DMS 273 (cell line): ENCODE measurements at regions not wholly inside any gene's neighbourhood (a gene's known extent, or its start where the extent isn't known, plus 50 kb on each side); places are given as distances from the start of the nearest gene placed in this dataset.
"Not testable (repeated sequence)": the region's sequence is repeated elsewhere in the genome, so short reads cannot be mapped to it uniquely, and the experiment has no call there.

ENCODE experiments used
- DNase-seq: peaks from one replicate; lab custom pipeline; 2025; ENCODE audit not compliant: unreplicated experiment; lab: John Stamatoyannopoulos, UW

DNA sequence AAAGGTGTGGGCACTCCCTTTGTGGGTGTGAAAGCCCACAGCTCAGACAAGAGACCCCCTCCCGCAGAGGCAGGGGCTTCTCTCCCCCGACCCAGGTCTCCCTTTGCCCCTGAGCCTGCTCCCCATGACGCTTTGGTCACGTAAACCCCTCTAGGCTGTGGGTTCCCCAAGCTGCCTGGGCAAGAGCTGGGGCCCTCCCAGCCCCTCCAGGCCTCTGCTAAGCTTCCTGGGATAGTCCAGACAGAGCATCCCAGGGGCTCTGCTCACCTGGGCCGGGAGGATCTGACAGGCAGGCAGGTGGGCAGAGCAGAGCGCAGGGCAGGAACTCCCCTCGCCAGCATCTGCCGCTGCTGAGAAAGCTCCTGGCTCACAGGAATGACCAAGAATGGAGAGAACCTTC, 177.3 kb downstream of the BANP start:
- DNase-seq: no peak

DNA sequence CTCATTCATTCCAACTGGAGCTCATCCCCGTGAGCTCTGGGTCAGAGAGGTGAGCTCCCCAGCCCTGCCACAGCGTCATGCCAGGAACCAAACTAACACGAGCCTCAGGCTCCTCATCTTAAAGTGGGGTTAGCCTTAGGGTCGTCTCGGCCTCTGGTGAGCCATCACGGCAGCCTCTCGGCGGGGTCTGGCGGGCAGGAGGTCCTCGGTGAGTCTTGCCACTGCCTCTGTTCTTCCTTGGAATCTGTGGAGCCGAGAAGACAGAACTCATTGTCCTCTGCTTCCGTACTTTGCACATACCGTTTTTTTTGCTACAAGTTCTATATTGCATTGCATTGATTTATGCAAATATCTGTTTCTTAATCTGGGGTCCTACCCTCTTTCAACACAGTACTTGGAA, 177.9 kb downstream of the BANP start:
- not testable (repeated sequence) for DNase-seq

DNA sequence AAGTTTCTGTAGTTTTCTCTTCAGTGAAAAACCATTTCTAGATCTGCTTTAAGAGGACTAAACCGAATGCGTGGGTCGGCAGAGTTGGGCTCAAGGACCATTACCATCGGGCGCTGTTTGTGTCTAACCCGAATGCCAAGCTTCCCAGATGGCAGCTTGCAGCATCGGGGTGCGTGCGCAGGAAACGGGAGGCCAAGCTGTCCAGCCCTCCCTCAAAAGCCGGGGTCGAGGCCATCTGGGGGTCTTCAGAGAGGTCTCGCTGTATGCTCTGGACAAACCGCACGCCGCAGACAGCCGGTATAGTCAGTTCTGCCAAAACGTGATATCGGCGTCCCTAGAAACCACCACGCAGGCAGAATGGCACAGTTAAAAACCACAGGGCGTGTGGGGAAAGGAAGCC, 178.8 kb downstream of the BANP start:
- DNase-seq: no peak

DNA sequence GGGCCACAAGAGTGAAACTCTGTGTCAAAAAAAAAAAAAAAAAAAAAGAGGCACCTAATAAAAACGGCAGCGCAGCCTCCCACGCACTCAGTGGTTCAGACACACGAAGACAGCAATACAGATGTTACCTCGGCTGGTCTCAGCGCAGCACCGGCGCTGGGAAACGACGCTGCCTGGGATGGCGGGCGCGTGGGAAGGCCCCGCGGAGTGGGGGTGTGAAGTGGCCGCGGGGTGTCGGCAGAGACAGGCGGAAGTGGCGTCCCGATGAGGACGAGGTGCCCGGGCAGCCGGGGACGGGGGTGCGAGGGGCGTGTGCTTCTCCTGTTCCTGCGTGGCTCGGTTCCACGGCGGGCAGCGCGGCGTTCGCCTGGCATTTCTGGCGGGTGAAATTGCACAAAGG, 179.4 kb downstream of the BANP start:
- no peak for DNase-seq

DNA sequence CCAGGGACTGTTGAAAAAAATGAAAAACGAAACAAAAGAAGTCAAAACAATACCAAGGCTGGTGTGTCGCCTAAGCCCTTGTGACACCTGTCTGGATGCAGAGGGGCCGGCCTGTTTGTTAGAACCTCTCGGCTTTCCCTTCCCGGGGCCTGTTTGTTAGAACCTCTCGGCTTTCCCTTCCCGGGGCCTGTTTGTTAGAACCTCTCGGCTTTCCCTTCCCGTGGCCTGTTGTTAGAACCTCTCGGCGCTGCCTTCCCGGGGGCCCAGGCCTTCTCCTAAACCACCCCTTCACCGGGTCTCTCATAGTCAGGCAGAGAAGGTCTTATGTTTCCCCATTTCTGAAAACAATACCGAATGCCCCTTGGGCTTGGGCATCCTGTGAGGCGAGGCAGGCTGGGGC, 180.0 kb downstream of the BANP start:
- no peak for DNase-seq

DNA sequence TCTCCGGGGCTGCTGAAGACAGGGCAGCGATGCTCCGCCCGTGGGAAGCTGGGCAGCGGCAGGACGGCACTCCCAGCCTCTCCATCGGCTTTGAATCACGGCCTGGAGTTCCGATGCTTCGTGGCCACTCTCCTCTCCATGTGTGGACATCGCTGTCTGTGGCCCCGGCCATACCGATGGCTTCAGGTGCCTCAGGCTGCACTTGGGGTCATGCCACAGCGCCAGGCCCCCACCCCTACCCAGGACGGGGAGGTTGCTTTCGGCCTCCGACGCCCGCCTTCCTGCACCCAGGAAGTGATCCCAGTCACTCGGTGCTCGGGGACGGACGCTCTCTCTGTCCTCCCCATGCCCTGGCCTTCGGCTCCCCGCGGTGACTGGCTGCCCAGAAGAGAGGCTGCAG, 180.7 kb downstream of the BANP start:
- DNase-seq: no peak

DNA sequence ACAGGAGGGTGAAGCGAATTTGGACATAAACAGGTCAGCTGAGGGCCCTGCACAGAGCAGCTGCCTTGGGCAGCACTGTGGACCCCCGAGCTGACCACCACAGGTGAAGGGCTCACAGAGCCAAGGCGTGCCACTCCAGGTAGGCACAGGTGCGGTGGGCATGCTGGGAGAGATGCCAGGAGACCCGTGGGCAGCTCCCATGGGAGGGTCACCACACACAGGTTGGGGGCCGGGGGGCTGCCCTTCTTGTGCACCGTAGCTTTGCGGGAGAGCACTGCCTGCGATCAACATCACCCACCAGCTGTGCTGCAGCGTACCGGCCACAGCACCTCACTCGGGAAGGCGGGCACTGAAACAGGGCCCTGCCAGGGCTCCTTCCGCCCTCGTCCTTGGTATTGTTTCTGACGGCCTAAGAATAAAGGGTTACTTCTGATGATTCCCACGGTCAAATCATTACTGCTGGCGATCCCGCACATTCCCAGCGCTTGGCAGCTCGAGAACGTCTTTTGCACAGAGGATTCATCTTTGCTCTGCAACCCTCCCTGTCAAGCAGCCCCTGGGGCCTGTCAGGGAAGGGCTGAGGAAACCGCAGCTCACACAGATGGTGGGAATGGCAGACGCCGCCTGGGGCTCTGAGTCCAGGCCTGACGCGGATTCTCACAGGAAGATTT, 181.7 kb downstream of the BANP start:
- DNase-seq: no peak

DNA sequence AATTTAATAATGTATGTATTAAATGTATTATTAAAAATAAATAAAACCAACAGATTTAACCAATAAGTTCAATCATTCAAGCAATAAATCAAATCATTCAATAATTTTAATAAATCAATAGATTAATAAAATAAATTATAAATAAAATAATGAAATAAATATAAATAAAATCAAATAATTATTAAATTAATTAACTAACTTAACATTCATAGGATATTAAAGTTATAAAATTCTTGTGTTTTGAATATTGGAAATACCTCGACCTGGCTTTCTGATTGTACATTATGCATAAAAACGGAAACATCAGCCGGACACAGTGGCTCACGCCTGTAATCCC, 182.2 kb downstream of the BANP start:
- DNase-seq: no peak

DNA sequence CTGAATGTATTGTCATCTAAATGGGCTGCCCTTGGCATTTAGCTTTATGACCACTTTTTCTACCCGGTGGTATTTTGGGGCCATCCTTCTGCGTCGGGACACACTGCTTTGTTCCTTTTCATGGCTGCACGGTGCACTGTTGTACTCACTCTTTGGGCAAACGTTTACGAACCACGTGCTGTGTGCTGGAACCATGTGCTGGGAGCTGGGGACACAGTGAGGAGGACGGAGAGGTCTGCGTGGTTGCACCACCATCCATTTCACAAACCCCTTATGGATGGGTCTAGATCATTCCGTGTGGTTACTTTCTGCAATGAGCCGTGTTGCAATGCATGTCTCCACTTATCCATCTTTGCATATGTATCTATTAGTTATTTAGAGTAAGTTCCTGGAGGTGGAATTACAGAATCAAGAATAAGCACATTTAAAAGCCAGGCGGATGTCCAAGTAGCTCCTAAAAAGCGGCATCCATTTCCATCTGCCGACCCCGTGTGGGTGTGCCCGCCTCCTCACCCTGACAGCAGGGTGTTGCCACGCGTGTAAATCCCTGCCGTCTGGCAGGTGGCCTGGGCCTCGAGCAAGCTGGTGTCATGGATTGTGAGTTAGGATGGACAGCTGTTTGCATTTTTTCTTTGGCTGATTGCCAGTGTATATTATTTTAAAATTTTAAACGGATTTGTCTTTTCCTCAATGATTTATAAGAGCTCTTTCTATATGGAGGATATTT, 183.1 kb downstream of the BANP start:
- DNase-seq: peak; percentile 85

DNA sequence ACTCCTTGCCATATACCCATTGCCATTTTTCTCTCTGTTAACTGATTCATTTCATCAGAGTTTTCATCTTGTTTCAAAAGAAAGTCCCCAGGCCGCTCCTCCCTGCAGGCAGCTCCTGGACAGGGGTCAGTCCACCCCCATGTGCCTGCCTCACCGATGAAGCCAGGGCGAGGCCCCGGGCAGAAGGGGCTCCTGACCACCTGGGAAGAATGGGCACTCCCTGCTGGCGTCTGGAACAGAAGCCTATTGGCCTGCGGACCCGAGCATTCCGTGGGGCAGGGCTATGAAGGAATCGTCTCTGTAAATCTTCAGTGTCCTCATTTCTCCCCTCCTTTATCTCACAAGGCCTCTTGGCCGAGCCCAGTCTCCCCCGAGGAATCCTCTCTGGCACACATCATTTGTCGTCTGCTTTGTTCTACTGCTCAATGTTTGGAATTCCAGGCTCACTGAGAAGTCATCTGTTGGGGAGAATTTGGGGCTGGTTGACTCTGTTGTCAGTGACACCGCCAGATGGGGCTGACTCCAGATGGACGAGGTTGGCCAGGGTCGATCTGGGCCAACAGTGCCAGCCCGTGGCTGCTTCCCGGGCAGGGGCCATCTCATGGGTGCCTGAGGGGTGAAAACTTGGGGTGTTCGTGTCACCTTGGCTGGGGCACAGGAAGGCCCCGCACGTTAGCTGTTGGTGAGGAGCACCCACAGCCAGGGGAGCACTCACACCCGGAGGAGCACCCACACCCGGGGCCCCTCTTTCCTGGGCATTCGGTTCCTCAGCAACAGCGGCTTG, 183.9 kb downstream of the BANP start:
- DNase-seq: peak; percentile 87

DNA sequence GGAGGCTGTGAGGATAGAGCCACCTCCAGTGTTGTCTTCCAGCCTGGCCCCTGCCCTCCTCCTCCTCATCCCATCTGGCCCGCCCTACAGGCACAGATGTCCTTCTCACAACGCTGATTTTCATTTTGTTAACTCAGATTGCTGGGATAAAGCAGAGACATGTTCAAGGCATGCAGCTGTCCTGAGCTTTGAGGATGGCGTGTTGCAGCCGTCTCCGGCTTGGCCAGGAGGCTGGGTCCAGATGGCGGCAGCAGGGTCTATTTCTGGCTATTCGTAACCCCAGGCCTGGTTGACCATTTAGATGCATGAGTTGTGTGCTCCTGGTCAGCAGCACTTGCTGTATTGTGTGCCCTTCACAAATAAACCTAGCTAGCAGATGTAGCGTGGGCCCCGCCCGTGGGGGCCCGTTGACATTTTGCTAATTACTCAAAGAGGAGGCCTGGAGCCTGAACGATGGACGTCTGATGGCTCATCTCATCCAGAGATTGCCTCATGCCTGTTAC, 185.0 kb downstream of the BANP start:
- DNase-seq: peak; percentile 95

DNA sequence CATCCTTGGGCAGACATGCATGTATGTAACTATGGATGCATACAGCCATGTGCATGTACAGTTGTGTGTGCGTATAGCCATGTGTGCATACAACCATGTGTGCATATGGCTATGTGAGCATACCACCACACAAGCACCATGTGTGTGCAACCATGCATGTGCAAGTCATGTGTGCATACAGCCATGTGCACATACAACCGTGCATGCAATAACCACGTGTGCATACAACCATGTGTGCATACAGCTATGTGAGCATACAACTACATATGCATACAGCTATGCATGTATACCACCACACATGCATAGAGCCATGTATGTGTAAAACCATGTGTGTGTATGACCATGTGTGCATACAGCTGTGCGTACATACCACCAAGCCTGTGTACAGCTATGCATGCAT, 185.7 kb downstream of the BANP start:
- not testable (repeated sequence) for DNase-seq

DNA sequence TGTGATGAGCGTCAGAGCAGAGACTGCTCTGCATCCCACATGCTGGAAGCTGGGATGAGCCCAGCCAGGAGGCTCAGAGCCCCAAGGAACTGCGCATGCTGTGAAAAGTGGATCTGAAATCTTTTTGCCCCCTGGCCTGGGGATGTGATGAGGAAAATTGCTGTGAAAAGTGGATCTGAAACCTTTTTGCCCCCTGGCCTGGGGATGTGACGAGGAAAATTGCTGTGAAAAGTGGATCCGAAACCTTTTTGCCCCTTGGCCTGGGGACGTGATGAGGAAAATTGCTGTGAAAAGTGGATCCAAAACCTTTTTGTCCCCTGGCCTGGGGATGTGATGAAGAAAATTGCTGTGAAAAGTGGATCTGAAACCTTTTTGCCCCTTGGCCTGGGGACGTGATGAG, 187.9 kb downstream of the BANP start:
- not testable (repeated sequence) for DNase-seq

DNA sequence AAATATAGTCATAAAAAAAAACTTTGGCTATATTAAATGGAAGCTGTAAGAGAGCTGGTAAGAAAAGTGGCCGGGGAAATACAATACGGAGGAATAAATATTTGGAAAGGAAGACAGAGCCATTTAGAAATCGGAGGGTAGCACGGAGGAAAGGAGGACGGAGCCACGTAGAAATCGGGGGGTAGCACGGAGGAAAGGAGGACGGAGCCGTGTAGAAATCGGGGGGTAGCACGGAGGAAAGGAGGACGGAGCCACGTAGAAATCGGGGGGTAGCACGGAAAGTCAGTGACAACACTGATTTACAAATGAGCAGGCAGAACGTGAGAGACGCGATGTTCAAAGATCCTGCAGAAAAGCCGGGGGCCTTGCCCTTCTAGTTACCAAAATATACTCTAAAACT, 189.0 kb downstream of the BANP start:
- DNase-seq: not testable (repeated sequence)

DNA sequence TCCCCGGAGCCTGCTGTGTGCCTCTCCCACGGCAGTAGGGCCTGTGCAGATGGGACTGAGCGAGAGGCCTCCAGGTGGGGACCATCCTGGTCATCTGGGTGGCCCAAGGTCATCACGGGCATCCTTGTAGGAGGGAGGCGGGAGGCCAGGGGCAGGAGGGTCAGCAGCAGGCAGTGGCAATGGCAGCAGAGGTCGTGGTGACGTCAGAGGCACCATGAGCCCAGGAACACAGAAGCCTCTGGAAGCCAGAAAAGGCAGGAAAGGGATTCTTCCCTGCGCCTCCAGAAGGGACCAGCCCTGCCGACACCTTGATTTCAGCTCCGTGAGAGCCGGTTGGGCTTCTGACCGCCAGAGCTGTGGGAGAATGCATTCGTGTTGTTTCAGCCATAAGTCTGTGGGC, 190.3 kb downstream of the BANP start:
- DNase-seq: no peak

DNA sequence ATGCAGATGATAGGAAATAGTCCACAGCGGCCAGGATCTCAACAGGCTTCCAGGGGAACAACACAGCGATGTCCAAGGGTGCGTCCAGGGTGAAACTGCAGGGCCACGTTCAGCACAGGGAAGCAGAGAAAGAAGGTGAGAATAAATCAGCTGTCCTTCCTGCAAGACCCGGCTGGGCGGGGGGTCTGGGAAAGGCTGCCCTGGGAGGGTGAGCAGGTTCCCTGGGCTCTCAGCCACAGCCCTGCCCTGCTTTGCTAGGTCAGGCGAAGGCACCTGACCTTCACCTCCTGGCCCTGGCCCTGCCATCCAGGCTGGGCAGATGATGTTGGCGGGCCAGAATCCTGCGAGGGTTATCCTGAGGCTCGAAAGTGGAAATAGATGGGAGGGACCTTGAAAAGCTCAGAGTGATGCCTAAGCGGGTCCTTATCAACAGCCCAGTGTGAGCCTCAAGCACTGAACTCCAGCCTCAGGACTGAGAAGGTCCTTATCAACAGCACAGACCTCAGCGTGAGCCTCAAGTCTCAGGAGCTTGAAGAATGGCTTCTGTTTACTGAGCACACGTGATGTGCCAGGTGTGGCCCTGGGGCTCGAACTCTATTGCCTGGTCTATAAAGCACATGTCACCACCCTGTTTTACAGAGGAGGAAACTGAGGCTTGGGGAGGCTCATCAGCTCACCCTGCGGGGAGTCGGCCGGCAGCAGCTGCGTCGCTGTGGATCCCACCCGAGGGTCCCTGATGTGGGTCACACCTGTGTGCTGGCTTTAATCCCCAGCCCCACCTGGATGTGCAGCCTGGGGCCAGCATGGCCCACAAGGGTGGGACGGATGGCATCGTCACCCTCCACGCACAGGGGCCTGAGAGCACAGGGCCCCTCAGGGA, 191.1 kb downstream of the BANP start:
- DNase-seq: not testable (repeated sequence)

DNA sequence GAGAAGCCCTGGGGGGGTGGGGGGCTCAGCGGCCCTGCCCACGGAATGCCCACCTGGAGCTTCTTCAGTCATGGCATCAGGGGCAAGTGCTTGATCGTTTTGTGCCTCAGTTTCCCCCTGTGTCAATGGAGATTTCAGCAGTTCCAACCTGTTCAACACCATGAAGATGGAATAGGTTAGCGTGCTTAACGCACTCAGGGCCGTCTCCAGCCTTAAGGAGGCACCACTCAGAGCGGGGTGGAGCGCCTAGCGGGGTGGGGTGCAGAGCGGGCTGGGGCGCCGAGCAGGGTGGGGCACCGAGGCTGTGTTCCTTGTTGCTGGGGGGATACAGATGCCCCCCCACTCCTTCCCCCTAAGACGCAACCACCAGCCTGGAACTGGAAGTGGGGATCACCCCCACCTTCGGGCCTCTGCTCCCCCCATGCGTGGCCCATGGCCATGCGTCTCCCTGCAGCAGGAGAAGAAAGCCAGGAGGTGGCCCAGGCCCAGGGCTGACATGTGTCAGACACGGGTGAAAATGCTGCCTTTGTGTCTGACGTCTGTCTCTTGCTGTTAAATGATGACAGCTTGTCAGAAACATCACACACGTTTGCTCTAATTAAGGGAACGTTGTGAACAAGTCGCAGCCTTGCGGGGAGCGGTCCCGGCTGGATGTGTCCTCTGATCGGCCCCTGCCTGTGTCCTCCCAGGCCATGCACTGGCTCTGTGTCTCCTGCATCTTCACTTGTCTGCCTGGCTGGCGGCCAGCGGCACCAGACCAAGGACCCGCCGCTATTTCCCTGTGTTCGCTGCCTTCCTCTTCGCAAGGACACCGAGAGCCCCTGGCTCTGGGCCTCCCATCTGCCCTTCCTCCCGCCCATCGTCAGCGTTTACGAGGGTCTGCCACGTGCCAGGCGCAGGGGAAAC, 192.1 kb downstream of the BANP start:
- DNase-seq: not testable (repeated sequence)

DNA sequence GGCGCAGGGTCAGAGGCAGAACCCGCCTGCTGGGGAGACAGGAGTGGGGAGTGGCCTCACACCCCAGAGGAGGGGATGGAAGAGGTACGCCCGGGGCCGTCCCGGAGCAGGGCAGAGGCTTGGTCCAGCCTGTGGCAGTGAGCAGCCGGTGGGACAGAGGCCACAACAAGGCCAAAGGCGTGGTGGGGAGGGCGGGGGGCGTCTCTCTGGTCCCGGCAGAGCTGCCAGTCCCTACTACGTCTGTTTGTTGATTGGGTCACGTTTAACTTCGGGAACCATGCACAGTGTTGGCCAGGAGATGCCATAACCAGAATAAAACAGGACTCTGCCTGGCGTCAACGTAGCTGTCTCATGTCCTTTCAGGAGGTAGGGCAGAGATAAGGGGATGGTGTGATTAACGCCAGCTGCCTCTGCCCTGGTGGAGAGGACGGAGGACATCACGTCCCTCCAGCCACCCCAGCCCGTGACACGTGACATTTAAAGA, 192.8 kb downstream of the BANP start:
- no peak for DNase-seq

DNA sequence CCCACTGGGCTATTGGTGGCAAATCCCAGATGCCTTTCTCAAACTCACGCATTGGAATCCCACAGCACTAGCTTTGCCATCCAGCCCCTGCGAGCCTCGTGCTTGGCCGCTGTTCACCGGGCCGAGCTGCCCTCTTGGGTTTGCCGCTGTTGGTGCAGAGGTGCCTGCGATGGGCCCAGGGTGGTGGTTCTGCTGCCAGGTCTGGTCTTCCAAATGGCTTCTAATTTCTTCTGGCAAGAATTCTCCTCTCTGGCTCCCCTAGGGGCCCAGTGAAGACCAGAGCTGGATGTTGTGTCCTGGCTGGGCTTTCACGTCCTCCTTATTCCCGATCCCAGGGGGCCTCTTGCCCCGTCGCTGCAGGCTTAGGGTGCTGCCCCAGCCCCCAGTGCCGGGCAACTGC, 194.1 kb downstream of the BANP start:
- DNase-seq: peak; percentile 35
